ENCODE measurements at regions not wholly inside any gene's neighbourhood (a gene's known extent, or its start where the extent isn't known, plus 50 kb on each side); places are given as distances from the start of the nearest gene placed in this dataset.

DNA sequence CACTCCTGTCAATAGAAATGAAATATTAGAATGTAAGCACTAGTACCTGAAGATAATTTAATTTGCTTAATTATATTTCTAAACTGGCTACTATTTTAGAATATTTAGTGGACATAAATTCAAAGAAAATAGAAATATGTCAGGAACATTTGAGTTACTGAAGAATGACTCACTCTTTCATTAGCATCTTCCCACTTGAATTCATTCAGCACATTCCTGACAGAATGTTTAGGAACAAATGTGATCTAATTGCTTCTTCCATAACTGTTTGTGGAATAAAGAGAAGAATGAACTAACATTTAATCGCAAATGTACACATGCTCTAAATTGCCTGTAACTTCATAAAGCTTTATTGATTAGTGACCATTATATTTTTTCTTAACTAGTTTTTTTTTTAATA, 306.2 kb upstream of the ADAMTSL1 start:
- DNase-seq = no peak

GRCh38 chr9:18173923-18174322, 300.0 kb upstream of the ADAMTSL1 start:
- DNase-seq = no peak

DNA sequence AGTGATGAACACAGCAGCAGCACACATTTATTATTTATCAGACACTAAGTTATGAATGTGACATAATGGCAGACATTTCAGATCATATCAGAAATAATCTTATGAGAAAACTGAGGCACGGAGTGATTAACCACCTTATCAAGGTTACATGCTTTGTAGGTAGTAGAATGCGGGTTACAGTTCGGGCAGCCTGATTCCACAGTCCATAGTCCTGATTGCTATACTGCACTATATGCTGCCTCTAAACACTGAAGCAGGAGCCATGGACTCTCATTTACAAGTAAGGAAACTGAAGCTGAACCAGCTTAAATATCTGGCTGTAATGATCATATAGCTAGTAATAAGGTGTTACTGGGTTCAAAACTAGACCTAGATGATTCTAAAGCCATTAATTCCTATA, 291.3 kb upstream of the ADAMTSL1 start:
- no peak for DNase-seq

- no peak for DNase-seq
Observed at GRCh38 chr9:18183974-18184373, 290.0 kb upstream of the ADAMTSL1 start.

- no peak for DNase-seq
Observed at GRCh38 chr9:18184401-18184800, 289.6 kb upstream of the ADAMTSL1 start.

GRCh38 chr9:18185196-18185595, 288.8 kb upstream of the ADAMTSL1 start:
- DNase-seq = no peak

DNA sequence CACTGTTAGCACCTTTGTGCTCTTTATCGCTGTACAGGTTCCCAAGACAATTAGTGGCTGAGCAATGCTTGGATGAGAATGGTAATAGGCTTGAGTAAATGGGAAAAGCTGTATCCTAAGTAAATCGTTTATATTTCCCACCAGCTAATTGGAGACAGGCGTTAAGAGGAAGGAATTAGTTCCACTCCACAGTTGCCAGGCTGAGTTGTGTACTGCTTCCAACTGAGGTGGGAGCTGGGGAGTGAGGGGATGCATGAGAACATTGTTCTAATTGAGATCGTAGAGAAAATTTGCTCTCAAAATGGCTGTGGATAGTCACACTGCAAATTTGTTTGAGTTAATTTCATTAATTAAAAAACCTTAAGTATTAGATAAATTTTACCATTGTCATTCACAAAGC, 285.0 kb upstream of the ADAMTSL1 start:
- no peak for DNase-seq

DNA sequence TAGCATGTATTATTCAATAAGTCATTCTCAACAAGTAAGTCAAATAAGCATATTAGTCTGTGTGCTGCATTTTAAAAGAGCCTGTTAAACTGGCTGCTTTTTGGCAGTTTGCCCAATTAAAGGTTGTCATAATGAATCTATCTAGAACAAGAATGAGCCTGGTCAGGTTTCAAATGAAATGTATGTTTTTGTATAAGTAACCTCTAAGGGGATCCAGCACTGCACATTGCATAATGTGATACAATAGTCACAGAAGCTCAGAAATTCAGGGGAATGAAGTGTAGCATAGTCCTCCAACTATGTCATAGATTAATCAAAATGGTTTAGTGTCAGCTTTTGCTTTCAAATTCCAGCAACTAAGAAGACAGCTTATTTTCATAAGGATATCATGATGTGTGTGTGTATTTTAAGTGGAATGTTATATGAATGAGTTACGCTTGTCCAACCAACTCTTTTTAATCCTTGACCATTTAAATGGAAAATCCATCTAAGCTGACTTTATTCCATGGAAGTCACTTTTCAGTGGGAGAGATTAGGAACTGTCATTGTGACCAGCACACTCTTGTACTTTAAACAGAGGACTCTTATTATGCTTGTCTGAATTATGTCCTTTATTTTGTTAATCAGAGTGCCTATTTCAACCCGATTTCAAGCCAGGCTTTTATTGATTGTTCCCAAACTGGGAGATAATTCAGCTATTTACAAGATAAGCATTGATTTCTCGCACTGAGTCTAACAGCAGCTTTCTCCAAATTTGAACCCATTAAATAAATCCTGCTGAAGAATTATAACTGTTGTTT, 283.9 kb upstream of the ADAMTSL1 start:
- DNase-seq = no peak

- DNase-seq = no peak
Observed at GRCh38 chr9:18190671-18191374, 283.1 kb upstream of the ADAMTSL1 start.

DNA sequence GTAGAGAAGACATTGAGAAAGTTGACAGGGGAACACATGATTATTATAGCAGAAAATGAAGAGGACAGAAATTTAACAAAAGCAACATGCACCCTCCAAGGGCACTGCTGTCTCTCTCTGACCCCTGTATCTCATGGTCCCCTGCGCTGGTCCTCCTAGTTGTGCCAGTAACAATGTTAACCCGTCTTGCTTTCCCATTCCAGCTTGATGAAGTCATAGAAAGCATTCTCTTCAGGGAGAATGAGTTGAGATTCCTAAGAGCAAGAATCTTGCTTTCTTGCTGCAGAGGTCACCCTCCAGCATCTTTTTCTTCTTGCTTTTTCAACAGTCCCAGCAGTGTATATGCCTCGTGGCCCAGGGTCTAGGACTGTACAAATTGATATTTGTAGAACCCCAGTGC, 279.6 kb upstream of the ADAMTSL1 start:
- no peak for DNase-seq

GRCh38 chr9:18195223-18195622, 278.7 kb upstream of the ADAMTSL1 start:
- no peak for DNase-seq

GRCh38 chr9:18202924-18203323, 271.0 kb upstream of the ADAMTSL1 start:
- no peak for DNase-seq

DNA sequence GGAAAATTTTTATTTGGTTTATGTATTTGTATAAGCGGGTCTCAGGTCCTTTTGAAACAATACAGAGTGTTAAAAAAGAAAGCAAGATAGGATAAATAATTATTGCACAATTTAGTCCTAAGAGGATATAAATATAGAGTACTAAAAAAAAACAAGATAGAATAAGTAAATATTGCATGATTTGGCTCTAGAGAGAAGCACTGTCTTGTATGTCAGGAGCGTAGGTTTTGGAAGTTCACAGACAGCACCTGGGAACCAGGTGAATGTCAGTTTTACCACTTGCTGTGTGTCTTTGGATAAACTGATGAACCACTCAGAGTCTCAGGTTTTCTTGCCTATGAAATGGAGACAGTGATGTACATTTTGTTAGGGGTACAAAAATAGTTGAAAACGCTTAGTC, 266.2 kb upstream of the ADAMTSL1 start:
- DNase-seq = no peak

DNA sequence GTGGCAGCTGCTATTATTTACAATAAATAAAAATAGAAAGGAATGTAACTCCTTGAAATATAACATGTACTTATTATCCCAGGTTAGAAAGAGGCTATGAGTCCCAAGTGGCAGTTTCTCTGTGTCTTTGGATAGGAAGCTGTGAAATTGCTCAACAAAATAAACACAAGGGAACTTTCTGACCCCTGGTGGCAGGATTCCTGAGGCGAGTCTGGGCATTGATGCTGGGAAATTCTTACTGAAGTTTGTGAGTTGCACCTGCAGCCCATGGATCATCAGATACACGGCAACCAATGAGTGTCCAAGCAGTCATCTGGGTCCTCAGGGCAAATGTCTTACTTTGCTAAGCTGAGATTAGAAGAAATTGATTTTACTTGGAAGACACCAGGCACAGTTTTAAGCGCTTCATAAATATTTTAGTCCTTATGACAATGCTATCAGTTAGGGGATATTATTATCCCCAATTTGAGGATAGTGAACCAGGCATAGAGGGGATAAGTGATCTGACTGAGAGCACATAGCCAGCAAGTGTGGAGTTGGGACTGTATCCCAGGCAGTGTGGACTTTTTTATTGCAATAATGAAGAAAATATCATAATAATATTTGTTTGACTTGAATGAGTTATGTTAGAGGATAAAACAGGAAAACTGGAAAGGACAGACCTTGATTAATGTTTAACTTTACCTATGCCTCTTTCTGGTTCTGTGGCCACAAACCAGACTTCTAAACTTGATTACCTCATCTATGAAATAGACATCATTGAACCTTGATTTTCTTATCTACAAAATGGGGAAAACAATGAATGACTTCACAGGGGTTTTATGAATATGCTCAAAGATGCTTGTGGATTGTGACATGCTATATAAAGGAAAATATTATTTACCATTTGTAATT, 265.5 kb upstream of the ADAMTSL1 start:
- no peak for DNase-seq

- no peak for DNase-seq
Observed at GRCh38 chr9:18215626-18216025, 258.3 kb upstream of the ADAMTSL1 start.

DNA sequence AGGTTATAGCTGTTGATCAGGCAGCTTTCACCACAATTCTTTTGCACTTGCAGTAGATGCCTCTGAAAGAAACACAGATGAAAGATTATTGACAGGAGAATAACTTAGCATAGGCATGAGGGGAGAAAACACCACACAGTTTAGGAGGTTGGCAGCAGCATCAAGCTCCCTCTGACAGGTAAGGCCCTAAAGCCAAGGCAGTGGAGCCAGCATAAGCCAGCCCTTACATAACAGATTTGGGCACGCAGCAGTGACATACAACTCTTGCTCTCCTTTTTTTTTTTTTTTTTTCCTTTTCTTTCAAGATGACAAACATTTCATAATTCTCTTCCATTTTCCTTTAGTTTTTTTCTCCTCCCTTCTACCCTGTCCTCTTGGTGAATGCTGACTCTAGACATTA, 257.6 kb upstream of the ADAMTSL1 start:
- no peak for DNase-seq

- DNase-seq = no peak
Observed at GRCh38 chr9:18228101-18228500, 245.9 kb upstream of the ADAMTSL1 start.

DNA sequence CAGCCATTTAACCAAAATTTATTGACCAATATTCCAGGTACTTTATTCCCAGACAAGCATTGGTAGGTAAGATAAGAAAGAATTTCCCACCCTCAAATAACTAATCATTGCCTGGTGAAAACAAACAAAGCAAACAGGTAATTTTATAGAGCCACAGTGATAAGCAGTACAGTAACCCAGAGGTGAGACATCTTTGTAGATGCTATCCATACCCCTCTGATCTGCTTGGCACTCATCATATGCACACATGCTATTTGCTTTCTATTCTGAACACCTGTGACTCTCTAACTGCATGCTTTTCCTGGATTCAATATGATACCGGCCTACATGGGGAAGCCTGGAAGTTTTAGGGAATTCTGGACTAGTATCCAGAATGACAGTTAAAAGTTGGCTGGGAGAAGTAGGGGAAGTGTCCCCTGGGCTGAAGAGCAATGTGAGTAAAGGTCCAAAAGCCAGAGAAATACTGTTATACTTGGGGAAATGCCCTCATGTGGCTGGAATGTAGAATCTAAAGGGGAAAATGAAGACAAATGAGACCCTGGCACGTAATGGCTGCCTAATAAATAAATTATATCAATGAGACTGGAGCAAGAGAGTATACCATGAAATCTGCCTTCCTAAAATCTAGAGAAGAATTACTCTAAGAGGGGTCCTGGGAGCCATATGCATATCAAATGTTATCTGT, 243.8 kb upstream of the ADAMTSL1 start:
- DNase-seq = no peak

DNA sequence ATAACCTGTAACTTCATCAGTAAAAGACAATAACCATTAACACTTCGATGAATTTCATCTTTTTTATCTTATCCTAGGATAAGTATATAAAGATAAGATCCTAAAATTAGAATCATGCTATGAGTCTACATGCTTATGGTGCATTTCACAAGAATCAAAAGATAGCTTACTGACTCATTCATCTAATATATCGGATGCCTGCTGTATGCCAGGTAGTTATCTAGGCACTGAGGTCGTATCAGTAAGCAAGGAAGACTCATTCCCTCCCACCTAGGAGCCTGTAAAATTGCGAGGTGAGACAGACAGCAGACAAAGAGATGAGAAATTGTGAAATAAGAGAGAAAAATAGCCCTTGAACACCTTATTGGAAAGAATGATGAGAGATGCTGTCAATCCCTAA, 240.6 kb upstream of the ADAMTSL1 start:
- DNase-seq = no peak

DNA sequence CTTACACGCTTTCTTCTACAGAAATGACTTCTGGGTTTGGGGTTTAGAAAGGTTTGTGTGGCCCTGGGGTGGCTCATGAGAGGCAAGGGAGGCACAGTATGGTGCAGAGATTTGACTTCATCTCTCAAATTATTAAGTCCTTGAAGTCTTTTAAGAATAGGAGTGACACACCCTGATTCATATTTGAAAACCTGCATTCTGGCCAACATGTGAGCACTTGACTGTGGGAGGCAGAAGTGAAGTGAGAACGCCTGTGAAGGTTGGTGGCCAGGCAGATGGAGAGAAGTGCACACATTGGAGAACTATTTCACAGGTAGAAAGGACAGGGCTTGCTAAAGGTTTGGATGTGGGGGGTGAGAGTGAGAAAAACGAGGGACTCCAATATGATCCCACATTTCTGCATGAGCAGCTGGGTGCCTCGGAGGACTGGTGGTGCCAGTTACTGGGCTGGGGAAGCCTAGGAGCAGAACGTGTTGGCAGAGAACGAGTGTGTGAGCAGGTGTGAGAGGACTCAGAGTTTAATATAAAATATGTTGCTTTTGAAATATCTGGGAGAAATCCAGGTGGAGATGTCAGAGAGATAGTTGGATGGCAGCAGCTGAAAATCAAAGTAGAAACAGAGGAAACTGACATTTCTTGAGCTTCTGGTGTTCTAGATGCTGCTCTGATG, 240.0 kb upstream of the ADAMTSL1 start:
- DNase-seq = no peak

GRCh38 chr9:18235181-18235908, 238.6 kb upstream of the ADAMTSL1 start:
- no peak for DNase-seq

DNA sequence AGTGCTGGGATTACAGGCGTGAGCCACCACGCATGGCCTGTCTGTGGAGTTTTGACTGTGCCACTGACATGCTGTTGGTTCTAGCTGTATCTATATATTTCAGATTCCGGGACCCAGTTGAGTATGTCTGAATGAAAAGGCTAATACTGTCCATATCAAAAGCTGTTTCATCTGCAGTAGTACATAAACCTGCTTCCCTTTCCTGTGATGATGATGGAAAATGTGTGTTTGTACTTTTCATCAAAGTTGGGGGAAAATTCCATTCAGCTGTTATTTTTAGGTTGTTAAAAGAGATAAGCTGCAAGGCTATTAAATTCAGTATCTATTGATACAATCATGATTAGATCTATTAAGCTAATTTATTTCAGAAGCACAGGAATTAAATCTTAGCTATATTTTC, 237.6 kb upstream of the ADAMTSL1 start:
- DNase-seq = no peak

Measured in activated effector memory CD4-positive, alpha-beta T cell treated with Interleukin-2 at 50 U/mL for 16 hours (primary cell).